Gastroesophageal sphincter (tissue), 4 donors: ENCODE measurements at regions not wholly inside any gene's neighbourhood (a gene's known extent, or its start where the extent isn't known, plus 50 kb on each side); places are given as distances from the start of the nearest gene placed in this dataset.

Experiments used
- ATAC-seq: fragments of 150-250 bp; one replicate; pipeline ENCODE4 v1.9.1; 2016; ENCODE audit warnings: mild to moderate bottlenecking, moderate library complexity
- H3K27ac ChIP-seq, 4 donors: fragments of 200-600 bp; sonication (generic) in 3 of 4; 1 replicate in 3 of 4; 2 replicates in 1 of 4; pipeline ENCODE4 v1.5.1; 2016 to 2019
- H3K27me3 ChIP-seq: fragments of 200-600 bp; sonication (generic); one replicate; pipeline ENCODE4 v1.5.1; 2019
- H3K36me3 ChIP-seq, 2 donors: fragments of 200-600 bp; sonication (generic); one replicate each; pipeline ENCODE4 v1.5.1; 2019; ENCODE audit warnings: control low read depth in 1 of 2
- H3K4me1 ChIP-seq, 3 donors: fragments of 200-600 bp; sonication (generic); 1 replicate in 2 of 3; 2 replicates in 1 of 3; pipeline ENCODE4 v1.5.1; 2016 to 2019; ENCODE audit warnings: control low read depth in 2 of 3
- H3K4me3 ChIP-seq, 2 donors: fragments of 200-600 bp; sonication (generic); one replicate each; pipeline ENCODE4 v1.5.1; 2019; ENCODE audit warnings: mild to moderate bottlenecking in 1 of 2, moderate library complexity in 1 of 2
- H3K9me3 ChIP-seq, 3 donors: fragments of 200-600 bp; sonication (generic); one replicate each; pipeline ENCODE4 v1.5.1; 2017 to 2019; ENCODE audit warnings: control low read depth in 2 of 3
- EP300 ChIP-seq: sonication (generic); formaldehyde crosslinking; IDR thresholded peaks from one replicate; pipeline ENCODE4 v1.6.1; 2017; ENCODE audit warnings: antibody characterized with exemption, mild to moderate bottlenecking
- POLR2A ChIP-seq, 2 donors: fragments of 450-650 bp; IDR thresholded peaks; one replicate each; pipeline ENCODE4 v1.6.1; 2017; ENCODE audit warnings: antibody characterized with exemption in 2 of 2, mild to moderate bottlenecking in 2 of 2, moderate library complexity in 1 of 2
- POLR2AphosphoS5 ChIP-seq: sonication (generic); formaldehyde crosslinking; IDR thresholded peaks from one replicate; pipeline ENCODE4 v1.6.1; 2017; ENCODE audit warnings: antibody characterized with exemption
- WGBS, 2 donors: methylation state at CpG; one replicate each; pipeline ENCODE4 v1.1.5; 2018; ENCODE audit warnings: low coverage in 1 of 2; 5-methylcytosine and 5-hydroxymethylcytosine counted together
- TF ChIP-seq, protein P1 (sequence below), 4 experiments: fragments of 200-600 bp in 2 of 4; fragments of 450-650 bp in 2 of 4; sonication (generic) in 1 of 4; IDR thresholded peaks; one replicate each; pipeline ENCODE4 v1.5.1; 2017 to 2019; ENCODE audit warnings: antibody characterized with exemption in 4 of 4, mild to moderate bottlenecking in 2 of 4, moderate library complexity in 2 of 4

- H3K27me3 ChIP-seq: no peaks in the 10 kb centered on the region
- H3K27ac ChIP-seq: no peak overlapping the region
- no peak for ATAC-seq
- H3K4me3 ChIP-seq: no peak overlapping the region
- no peak for TF ChIP-seq POLR2AphosphoS5
- TF ChIP-seq POLR2A (IDR thresholded peaks at IDR 0.05): no peak
- TF ChIP-seq EP300: no peak
- TF ChIP-seq, protein P1, sequence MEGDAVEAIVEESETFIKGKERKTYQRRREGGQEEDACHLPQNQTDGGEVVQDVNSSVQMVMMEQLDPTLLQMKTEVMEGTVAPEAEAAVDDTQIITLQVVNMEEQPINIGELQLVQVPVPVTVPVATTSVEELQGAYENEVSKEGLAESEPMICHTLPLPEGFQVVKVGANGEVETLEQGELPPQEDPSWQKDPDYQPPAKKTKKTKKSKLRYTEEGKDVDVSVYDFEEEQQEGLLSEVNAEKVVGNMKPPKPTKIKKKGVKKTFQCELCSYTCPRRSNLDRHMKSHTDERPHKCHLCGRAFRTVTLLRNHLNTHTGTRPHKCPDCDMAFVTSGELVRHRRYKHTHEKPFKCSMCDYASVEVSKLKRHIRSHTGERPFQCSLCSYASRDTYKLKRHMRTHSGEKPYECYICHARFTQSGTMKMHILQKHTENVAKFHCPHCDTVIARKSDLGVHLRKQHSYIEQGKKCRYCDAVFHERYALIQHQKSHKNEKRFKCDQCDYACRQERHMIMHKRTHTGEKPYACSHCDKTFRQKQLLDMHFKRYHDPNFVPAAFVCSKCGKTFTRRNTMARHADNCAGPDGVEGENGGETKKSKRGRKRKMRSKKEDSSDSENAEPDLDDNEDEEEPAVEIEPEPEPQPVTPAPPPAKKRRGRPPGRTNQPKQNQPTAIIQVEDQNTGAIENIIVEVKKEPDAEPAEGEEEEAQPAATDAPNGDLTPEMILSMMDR (IDR thresholded peaks at IDR 0.05): no peak
- H3K9me3 ChIP-seq: no peaks in the 10 kb centered on the region
- H3K4me1 ChIP-seq: no peaks in the 10 kb centered on the region
- 86 to 95% methylated on average over 5 of the region's 5 CpGs for WGBS, 2 donors
- no peaks in the 10 kb centered on the region for H3K36me3 ChIP-seq
These were observed 293.4 kb upstream of the NR3C2 start for GRCh38 chr4:148735432-148736155.

DNA sequence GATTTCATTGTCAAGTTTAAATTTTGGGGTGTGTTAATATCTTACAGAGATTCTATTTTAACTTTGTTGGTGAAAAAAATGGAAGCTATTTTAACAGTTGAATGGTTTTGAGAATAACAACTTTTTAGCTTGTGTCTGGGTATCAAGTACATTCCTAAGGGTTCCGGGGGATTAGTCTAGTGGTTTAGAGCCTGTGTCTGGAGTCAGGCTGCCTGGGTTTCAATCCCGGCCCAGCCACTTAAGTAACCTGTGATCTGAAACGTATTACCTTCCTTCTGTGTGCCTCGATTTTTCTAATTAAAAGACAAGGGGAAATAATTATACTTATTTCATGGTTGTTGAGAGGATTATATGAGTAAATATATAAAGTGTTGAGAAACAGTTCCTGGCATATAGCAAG, 288.6 kb upstream of the NR3C2 start:
- WGBS, 2 donors: 71 to 84% methylated on average over 3 to 4 of the region's 4 CpGs

GRCh38 chr4:148730082-148730640, 287.9 kb upstream of the NR3C2 start:
- H3K9me3 ChIP-seq: no peaks in the 10 kb centered on the region
- TF ChIP-seq POLR2AphosphoS5 (no peak), POLR2A (IDR thresholded peaks at IDR 0.05) (no peak)
- H3K27ac ChIP-seq: no peak overlapping the region
- no peak for ATAC-seq
- no peak overlapping the region for H3K4me3 ChIP-seq
- 17 to 20% methylated on average over 1 of the region's 1 CpG for WGBS, 2 donors
- no peaks in the 10 kb centered on the region for H3K36me3 ChIP-seq
- H3K4me1 ChIP-seq: peaks cover 0 to 6% (median 0%) of the 10 kb centered on the region in 3 donors
- no peaks in the 10 kb centered on the region for H3K27me3 ChIP-seq

More for the DNA sequence above, 288.6 kb upstream of the NR3C2 start:
- no peak overlapping the region for H3K27ac ChIP-seq
- H3K36me3 ChIP-seq: no peaks in the 10 kb centered on the region
- H3K4me3 ChIP-seq: no peak overlapping the region
- H3K27me3 ChIP-seq: no peaks in the 10 kb centered on the region
- no peak for ATAC-seq
- TF ChIP-seq, protein P1 (IDR thresholded peaks at IDR 0.05): no peak
- TF ChIP-seq POLR2AphosphoS5: no peak
- no peak for TF ChIP-seq POLR2A (IDR thresholded peaks at IDR 0.05)
- no peak for TF ChIP-seq EP300
- H3K9me3 ChIP-seq: no peaks in the 10 kb centered on the region
- peaks cover 0 to 6% (median 0%) of the 10 kb centered on the region in 3 donors for H3K4me1 ChIP-seq

DNA sequence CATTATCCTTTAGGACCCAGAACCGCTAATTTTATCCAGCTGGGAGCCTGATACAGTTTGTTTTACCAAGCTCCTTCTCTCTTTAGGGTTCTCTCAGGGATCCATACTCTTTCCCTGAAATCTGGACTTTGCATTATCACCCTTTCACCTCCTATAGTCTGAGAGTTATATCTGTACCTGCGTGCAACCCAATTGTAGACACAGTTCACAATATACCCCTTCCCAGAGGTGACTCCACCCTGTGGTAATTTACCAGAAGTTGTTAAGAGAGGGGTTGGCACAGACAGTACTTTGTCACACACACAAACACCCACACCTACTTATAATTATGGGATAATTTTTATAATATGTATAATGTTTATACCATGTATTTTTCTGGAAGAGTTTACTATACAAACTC, 275.8 kb upstream of the NR3C2 start:
- Histone ChIP-seq H3K27ac (no peak overlapping the region), H3K36me3 (no peaks in the 10 kb centered on the region), H3K9me3 (peaks cover 0 to 9% (median 0%) of the 10 kb centered on the region in 3 donors), H3K27me3 (no peaks in the 10 kb centered on the region), H3K4me3 (no peak overlapping the region), H3K4me1 (no peaks in the 10 kb centered on the region)
- WGBS, 2 donors: 67 to 86% methylated on average over 1 to 2 of the region's 2 CpGs
- no peak for ATAC-seq
- TF ChIP-seq, protein P1 (IDR thresholded peaks at IDR 0.05): no peak
- TF ChIP-seq EP300 (no peak), POLR2A (IDR thresholded peaks at IDR 0.05) (no peak), POLR2AphosphoS5 (no peak)

- no peaks in the 10 kb centered on the region for H3K27me3 ChIP-seq
- H3K27ac ChIP-seq: no peak overlapping the region
- H3K36me3 ChIP-seq: no peaks in the 10 kb centered on the region
- TF ChIP-seq, protein P1 (IDR thresholded peaks at IDR 0.05): no peak
- no peak for TF ChIP-seq POLR2AphosphoS5
- no peak for TF ChIP-seq POLR2A (IDR thresholded peaks at IDR 0.05)
- H3K9me3 ChIP-seq: no peaks in the 10 kb centered on the region
- no peaks in the 10 kb centered on the region for H3K4me1 ChIP-seq
- no peak for ATAC-seq
- 57 to 78% methylated on average over 1 of the region's 1 CpG for WGBS, 2 donors
- no peak overlapping the region for H3K4me3 ChIP-seq
These were observed 274.3 kb upstream of the NR3C2 start for GRCh38 chr4:148716431-148717052.
